Endothelial cell of umbilical vein (primary cell): ENCODE measurements at regions not wholly inside any gene's neighbourhood (a gene's known extent, or its start where the extent isn't known, plus 50 kb on each side); places are given as distances from the start of the nearest gene placed in this dataset.

Experiments used
- BruUV-seq: library from RNA; stranded (reverse); fragments of 400-500 nt; replicated peaks from 2 replicates; lab custom pipeline; 2021; lab: Mats Ljungman, UMichigan
- CTCF ChIA-PET: fragments of 300-600, 350-600 bp; sonication (Branson Sonifier 250); formaldehyde crosslinking; loops from one replicate; lab custom pipeline; 2021; ENCODE audit warnings: antibody characterized with exemption, inconsistent platforms; lab: Charles Lee
- POLR2A ChIA-PET: fragments of 300-600, 350-600 bp; sonication (Branson Sonifier 250); formaldehyde crosslinking; loops from one replicate; lab custom pipeline; 2021; ENCODE audit warnings: antibody characterized with exemption, inconsistent platforms; lab: Charles Lee
- DNase-seq: peaks from one replicate; pipeline ENCODE4 v3.0.0-alpha.2; 2011; ENCODE audit warnings: low read depth, low spot score
- FAIRE-seq: peaks from 2 replicates; lab custom pipeline; 2011; peaks lifted over from hg19 to GRCh38; lab: Jason Lieb, UNC
- H2AFZ ChIP-seq: 2 replicates; pipeline ENCODE4 v1.6.0; 2012; ENCODE audit warnings: low read depth, low read length, control low read depth, inconsistent platforms
- H3K27ac ChIP-seq: 2 replicates; pipeline ENCODE4 v1.5.1; 2011; ENCODE audit warnings: low read depth, mild to moderate bottlenecking, control low read depth, low read length, moderate library complexity; ENCODE audit not compliant: insufficient read depth
- H3K27me3 ChIP-seq, 2 experiments: 2 replicates each; pipeline versions ENCODE4 v1.6.0 to v1.6.1; 2011; ENCODE audit warnings: low read length in 2 of 2, mixed read lengths in 1 of 2; ENCODE audit not compliant: control insufficient read depth in 2 of 2, insufficient read depth in 2 of 2
- H3K36me3 ChIP-seq, 2 experiments: 2 replicates in 1 of 2; 3 replicates in 1 of 2; pipeline ENCODE4 v1.5.1; 2011; ENCODE audit warnings: low read length in 2 of 2, mild to moderate bottlenecking in 1 of 2, moderate library complexity in 1 of 2; ENCODE audit not compliant: control insufficient read depth in 2 of 2, insufficient read depth in 2 of 2; ENCODE audit errors: extremely low read depth in 1 of 2
- H3K4me1 ChIP-seq: 3 replicates; pipeline ENCODE4 v1.5.1; 2011; ENCODE audit warnings: mild to moderate bottlenecking, low read length; ENCODE audit not compliant: control insufficient read depth, insufficient read depth; ENCODE audit errors: extremely low read depth
- H3K4me2 ChIP-seq: 2 replicates; pipeline ENCODE4 v1.6.1; 2011; ENCODE audit warnings: low read length, control low read depth, mixed read lengths; ENCODE audit not compliant: insufficient read depth
- H3K4me3 ChIP-seq, 3 experiments: fragments of 200-600 bp in 1 of 3; sonication (generic), shearing (Covaris generic) in 1 of 3; replicated peaks in 1 of 3; 2 replicates each; pipeline ENCODE4 v1.5.1; 2011 to 2016; ENCODE audit warnings: control low read depth in 3 of 3, low read length in 3 of 3, mild to moderate bottlenecking in 2 of 3, inconsistent platforms in 1 of 3, low read depth in 1 of 3, moderate library complexity in 1 of 3; ENCODE audit not compliant: insufficient read depth in 1 of 3
- H3K79me2 ChIP-seq: 2 replicates; pipeline ENCODE4 v1.6.0; 2012; ENCODE audit warnings: low read length, inconsistent platforms; ENCODE audit not compliant: control insufficient read depth, insufficient read depth
- H3K9ac ChIP-seq: replicated peaks from 2 replicates; pipeline ENCODE3; 2011; ENCODE audit warnings: low read length, control low read depth; ENCODE audit not compliant: insufficient read depth; ENCODE audit errors: extremely low read depth
- H3K9me1 ChIP-seq: replicated peaks from 3 replicates; pipeline ENCODE4 v1.6.0; 2011; ENCODE audit warnings: mild to moderate bottlenecking, low read length; ENCODE audit not compliant: control insufficient read depth, insufficient read depth; ENCODE audit errors: extremely low read depth
- H3K9me3 ChIP-seq: replicated peaks from 2 replicates; pipeline ENCODE4 v1.5.1; 2012; ENCODE audit warnings: low read length, inconsistent platforms; ENCODE audit not compliant: control insufficient read depth, insufficient read depth
- H4K20me1 ChIP-seq: replicated peaks from 2 replicates; pipeline ENCODE3; 2011; ENCODE audit warnings: mild to moderate bottlenecking, low read length; ENCODE audit not compliant: control insufficient read depth, insufficient read depth; ENCODE audit errors: extremely low read depth
- EZH2 ChIP-seq: IDR thresholded peaks from 2 replicates; pipeline ENCODE4 v1.6.1; 2012; ENCODE audit warnings: borderline replicate concordance, low read depth, mild to moderate bottlenecking, moderate library complexity, low read length, inconsistent platforms; ENCODE audit not compliant: severe bottlenecking
- FOS ChIP-seq: IDR thresholded peaks from 2 replicates; pipeline ENCODE4 v1.6.1; 2011; ENCODE audit warnings: mild to moderate bottlenecking, low read length, moderate library complexity, borderline replicate concordance; ENCODE audit not compliant: insufficient read depth
- GATA2 ChIP-seq: IDR thresholded peaks from 2 replicates; pipeline ENCODE4 v1.7.0; 2011; ENCODE audit warnings: low read depth, mild to moderate bottlenecking, moderate library complexity, mixed read lengths, low read length; ENCODE audit not compliant: insufficient read length, insufficient read depth
- JUN ChIP-seq: IDR thresholded peaks from 2 replicates; pipeline ENCODE4 v1.6.1; 2011; ENCODE audit warnings: borderline replicate concordance, low read depth; ENCODE audit not compliant: insufficient read length, insufficient read depth
- MYC ChIP-seq: IDR thresholded peaks from one replicate; pipeline ENCODE4 v1.6.1; 2011; ENCODE audit warnings: mild to moderate bottlenecking, low read depth, low read length
- POLR2A ChIP-seq: IDR thresholded peaks from 2 replicates; pipeline ENCODE4 v1.6.1; 2012; ENCODE audit warnings: low read depth, mild to moderate bottlenecking, control low read depth, low read length
- POLR2AphosphoS5 ChIP-seq: IDR thresholded peaks from 2 replicates; pipeline ENCODE4 v1.6.1; 2012; ENCODE audit warnings: low read depth, mild to moderate bottlenecking, control low read depth, low read length, moderate library complexity; ENCODE audit not compliant: insufficient read depth
- dilution Hi-C: fragments of 300-500 bp; cut with MboI; formaldehyde crosslinking; loops from one replicate; pipeline ENCODE4 v1.15.0; 2019; ENCODE audit warnings: low sequenced_read_pairs; ENCODE audit not compliant: extremely low pct_ligation_motif_present
- intact Hi-C: fragments of 100-400 bp; cut with micrococcal nuclease; formaldehyde crosslinking; loops from one replicate; pipeline ENCODE4 v1.10.0; 2022
- TF ChIP-seq, protein P1 (sequence below): IDR thresholded peaks from 2 replicates; pipeline ENCODE4 v1.6.1; 2011; ENCODE audit not compliant: insufficient read depth, insufficient read length
- TF ChIP-seq, protein P2 (sequence below), 2 donors: IDR thresholded peaks; 1 replicate in 1 of 2; 2 replicates in 1 of 2; pipeline ENCODE4 v1.5.1; 2011; ENCODE audit warnings: low read length in 2 of 2, mild to moderate bottlenecking in 2 of 2, moderate library complexity in 2 of 2, control low read depth in 1 of 2, inconsistent platforms in 1 of 2, low read depth in 1 of 2; ENCODE audit not compliant: insufficient read depth in 1 of 2; ENCODE audit errors: extremely low read depth in 1 of 2

DNA sequence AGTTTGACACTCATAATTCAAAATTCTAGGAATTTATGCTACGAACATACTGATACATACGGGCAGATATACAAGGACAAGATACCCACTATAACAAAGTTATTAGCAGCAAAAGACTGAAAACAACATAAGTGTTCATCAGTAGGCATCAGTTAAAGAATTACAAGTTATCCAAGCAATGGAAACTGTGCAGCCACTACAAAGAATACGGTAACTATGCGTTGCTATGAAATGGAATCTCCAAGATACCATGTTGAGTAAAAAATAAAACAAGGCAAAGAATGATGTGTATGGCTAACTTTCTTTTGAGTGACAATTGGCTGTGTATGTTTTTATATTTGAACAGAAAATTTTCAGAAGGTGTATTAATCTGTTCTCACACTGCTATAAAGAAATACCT lies 151.7 kb downstream of the ADAMTS15 start:
- dilution Hi-C loops (no loop called here), intact Hi-C loops (no loop called here)
- TF ChIP-seq, protein P1, sequence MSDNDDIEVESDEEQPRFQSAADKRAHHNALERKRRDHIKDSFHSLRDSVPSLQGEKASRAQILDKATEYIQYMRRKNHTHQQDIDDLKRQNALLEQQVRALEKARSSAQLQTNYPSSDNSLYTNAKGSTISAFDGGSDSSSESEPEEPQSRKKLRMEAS: no peak
- TF ChIP-seq POLR2AphosphoS5: no peak
- TF ChIP-seq, protein P2, sequence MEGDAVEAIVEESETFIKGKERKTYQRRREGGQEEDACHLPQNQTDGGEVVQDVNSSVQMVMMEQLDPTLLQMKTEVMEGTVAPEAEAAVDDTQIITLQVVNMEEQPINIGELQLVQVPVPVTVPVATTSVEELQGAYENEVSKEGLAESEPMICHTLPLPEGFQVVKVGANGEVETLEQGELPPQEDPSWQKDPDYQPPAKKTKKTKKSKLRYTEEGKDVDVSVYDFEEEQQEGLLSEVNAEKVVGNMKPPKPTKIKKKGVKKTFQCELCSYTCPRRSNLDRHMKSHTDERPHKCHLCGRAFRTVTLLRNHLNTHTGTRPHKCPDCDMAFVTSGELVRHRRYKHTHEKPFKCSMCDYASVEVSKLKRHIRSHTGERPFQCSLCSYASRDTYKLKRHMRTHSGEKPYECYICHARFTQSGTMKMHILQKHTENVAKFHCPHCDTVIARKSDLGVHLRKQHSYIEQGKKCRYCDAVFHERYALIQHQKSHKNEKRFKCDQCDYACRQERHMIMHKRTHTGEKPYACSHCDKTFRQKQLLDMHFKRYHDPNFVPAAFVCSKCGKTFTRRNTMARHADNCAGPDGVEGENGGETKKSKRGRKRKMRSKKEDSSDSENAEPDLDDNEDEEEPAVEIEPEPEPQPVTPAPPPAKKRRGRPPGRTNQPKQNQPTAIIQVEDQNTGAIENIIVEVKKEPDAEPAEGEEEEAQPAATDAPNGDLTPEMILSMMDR (IDR thresholded peaks at IDR 0.05; ENCODE audit: extremely low read depth in 1 of 2, insufficient read depth in 1 of 2, low read depth in 1 of 2, low read length in 2 of 2): no peak
- TF ChIP-seq EZH2: no peak
- no peak for TF ChIP-seq POLR2A
- no peak for TF ChIP-seq GATA2
- no peak for TF ChIP-seq MYC
- TF ChIP-seq FOS: no peak
- no peak for TF ChIP-seq JUN
- Histone ChIP-seq H3K4me3 (no peak overlapping the region), H3K27me3 (no peaks in the 10 kb centered on the region), H3K79me2 (no peaks in the 10 kb centered on the region), H3K36me3 (no peaks in the 10 kb centered on the region), H3K9me1 (no peaks in the 10 kb centered on the region), H3K4me1 (no peaks in the 10 kb centered on the region), H3K27ac (no peak overlapping the region), H2AFZ (no peak overlapping the region), H3K9ac (no peak overlapping the region), H3K9me3 (no peaks in the 10 kb centered on the region), H4K20me1 (no peaks in the 10 kb centered on the region), H3K4me2 (no peak overlapping the region)
- ChIA-PET CTCF (no interaction called here), POLR2A (no interaction called here)
- FAIRE-seq (no peak), DNase-seq (no peak)
- no TSS peak for BruUV-seq
